GM12872 (cell line): ENCODE measurements at regions not wholly inside any gene's neighbourhood (a gene's known extent, or its start where the extent isn't known, plus 50 kb on each side); places are given as distances from the start of the nearest gene placed in this dataset.

Experiments used
- CTCF ChIP-seq: IDR thresholded peaks from 3 replicates; pipeline ENCODE4 v1.5.1; 2011; ENCODE audit warnings: low read depth, mild to moderate bottlenecking, low read length, moderate library complexity; ENCODE audit not compliant: insufficient read depth

GRCh38 chr4:53907772-53908171 lies 156.6 kb downstream of the CHIC2 start:
- TF ChIP-seq CTCF, result no peak

GRCh38 chr4:53906606-53907190 lies 157.7 kb downstream of the CHIC2 start:
- no peak for TF ChIP-seq CTCF

GRCh38 chr4:53905941-53906377 lies 158.4 kb downstream of the CHIC2 start:
- TF ChIP-seq CTCF, result no peak

- TF ChIP-seq CTCF, result no peak
These were observed 159.0 kb downstream of the CHIC2 start for GRCh38 chr4:53905276-53905940.

- no peak for TF ChIP-seq CTCF
These were observed 161.6 kb downstream of the CHIC2 start for GRCh38 chr4:53902786-53903185.

- no peak for TF ChIP-seq CTCF
These were observed 164.1 kb downstream of the CHIC2 start for GRCh38 chr4:53900271-53900649.

- TF ChIP-seq CTCF, result no peak
These were observed 164.7 kb downstream of the CHIC2 start for GRCh38 chr4:53899586-53900270.
